ENCODE measurements at regions not wholly inside any gene's neighbourhood (a gene's known extent, or its start where the extent isn't known, plus 50 kb on each side); places are given as distances from the start of the nearest gene placed in this dataset.
"Not testable (repeated sequence)": the region's sequence is repeated elsewhere in the genome, so short reads cannot be mapped to it uniquely, and the experiment has no call there.

DNA sequence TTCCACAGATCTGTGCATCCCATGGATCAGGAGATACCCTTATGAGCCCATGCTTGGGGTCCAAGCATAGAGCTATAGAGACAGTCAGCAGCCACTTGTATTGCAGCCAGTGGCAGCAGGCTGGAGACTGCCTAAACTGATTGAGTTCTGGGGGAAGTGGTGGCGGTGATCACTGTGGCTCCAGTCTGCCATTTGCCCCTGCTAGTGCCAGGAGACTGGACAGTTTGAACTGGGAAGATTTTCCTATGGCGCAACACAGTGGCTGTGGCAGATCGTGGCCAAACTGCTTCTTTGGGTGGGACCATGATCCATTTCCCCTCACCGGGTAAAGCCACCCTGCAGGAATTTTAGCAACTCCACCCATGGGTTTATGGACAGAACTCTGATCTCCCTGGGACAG is 679.7 kb upstream of the SEMA3D start:
- DNase-seq, result no peak

DNA sequence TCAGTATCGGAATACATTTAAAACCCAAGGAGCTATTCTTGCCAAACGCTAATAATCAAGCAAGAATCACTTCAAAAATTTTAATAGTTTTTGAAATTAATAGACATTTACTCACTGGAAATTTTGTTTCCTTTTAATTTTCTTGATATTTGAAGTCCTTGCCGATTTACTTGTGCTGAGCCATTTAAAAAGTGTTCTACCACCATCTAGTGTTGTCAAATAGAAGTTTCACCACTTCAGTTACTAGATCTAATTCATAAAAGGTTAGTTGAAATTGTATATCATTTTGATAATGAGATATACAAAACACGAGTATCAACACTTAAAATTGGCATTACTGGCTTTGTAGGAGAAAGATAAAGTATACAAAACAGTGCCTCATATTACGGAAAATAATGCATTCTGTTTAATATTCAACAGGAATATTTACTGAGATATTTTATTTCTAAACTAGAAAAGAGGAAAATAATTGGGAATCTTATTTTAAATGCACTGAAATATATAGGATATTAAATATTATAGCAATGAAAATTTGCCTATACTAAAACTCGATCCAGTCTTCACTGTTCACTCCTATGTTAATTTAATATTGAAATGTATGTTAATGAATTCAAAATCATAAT is 664.8 kb upstream of the SEMA3D start:
- no peak for DNase-seq

DNA sequence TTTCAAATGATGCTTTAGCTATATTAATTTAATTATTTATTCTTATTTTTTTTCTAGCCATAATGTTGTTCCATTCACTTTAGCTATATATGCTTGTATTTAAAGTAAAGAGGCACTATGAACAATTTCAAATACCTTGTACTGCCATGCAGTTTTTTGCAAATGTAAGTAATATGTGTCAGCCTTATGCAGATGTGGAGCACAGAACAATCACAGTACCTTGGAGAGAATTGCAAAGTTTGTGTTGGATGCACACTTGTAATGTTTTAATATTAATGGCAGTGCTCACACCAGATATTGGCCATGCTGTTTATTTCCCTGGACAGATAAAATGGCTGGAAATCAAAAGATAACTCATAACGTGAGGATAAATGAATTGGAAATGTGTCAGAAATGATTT is 663.5 kb upstream of the SEMA3D start:
- no peak for DNase-seq

DNA sequence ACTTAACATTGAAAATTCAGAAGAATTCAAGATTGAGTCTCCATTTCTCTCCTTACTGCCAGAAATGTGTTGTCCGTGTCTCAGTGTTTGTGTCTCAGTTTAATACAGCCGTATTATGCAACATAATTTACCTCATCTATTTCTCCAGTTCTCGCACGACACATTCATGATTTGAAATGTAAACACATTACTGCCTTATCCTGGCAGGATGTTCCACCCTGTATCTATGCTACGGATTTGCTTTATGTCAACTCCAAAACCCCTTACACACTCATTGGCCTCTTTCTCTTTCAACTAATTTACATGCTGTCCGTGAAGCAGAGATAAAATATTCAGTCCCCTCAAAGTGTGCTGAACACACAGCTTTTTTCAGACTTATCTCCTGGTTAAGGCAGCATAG is 653.7 kb upstream of the SEMA3D start:
- DNase-seq, result no peak

DNA sequence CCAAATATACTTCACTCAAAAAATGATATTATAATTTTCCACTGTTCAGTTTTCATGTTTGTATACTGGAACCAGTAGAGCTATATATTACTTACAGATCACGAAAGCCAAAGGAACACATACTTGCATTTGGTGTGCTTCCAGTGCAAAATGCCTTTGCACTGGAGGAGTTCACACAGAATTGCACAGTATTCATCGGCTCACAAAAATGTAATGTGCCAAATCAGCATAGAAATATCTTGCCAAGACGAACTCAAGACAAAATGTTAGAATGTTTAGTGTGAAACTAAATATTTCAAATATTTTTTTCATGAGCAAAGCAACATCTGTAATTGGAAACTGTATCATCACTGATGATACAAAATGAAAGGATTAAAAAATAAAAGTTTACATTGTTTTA is 646.2 kb upstream of the SEMA3D start:
- DNase-seq, result no peak

DNA sequence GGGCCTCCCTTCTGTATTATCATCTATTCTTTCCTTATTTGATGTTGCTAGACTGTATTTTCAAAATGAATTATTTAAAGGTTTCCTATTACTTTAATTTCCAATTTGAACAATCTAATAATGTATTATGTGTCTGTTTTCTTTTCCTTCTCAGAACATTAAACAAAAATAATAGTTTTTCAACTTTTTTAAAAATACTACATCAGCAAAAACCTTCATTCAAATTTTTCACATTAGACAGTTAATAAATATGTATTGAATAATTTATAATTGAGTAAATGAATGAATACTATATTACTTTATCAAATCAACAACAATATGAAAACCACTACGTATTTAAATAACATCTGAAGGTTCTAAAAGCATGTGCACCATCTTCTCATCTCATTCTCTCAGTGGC is 644.1 kb upstream of the SEMA3D start:
- DNase-seq, result no peak

DNA sequence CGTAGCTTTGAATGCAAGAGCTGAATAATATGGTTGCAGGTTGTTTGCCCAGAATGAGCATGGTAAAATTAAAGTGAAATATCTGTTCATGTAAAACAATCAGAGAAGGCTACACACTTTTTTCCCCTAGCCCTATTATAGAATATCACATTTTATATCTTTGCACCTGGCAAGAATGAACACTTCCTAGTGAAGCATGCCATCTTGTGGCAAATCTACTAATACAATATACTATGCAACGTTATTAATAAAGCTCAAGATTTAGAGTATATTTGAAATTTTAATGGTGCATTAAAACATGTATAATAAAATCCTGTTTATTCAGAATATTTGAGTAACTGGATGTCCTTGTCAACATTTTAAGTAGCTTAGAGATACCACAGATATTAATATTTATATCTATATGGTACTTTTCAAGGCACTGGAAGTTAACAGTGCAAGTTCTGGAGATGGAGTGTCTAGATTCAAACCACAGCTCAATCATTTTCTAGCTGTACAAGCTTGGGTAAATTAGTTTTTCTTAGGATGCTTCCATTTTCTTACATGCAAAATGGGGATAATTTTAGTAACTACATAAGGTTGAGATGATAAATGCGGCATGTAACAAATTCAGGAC is 643.1 kb upstream of the SEMA3D start:
- DNase-seq, result no peak

DNA sequence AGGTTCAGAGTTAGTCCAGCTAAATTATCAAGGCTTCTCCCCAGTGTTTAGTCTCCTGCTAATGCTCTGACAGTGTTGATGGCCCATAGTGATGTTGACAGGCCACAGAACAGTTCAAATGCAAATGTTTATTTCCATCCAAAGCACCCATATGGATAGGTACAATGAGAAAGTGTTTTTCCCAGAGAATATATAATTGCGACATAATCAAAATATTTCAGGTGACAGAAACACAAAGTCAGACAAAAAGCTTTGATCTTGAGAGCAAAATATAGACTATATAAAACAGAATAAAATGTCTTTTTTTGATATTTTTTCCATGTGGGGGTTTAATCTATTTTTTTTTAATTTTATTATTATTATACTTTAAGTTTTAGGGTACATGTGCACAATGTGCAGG is 642.3 kb upstream of the SEMA3D start:
- DNase-seq, result no peak

DNA sequence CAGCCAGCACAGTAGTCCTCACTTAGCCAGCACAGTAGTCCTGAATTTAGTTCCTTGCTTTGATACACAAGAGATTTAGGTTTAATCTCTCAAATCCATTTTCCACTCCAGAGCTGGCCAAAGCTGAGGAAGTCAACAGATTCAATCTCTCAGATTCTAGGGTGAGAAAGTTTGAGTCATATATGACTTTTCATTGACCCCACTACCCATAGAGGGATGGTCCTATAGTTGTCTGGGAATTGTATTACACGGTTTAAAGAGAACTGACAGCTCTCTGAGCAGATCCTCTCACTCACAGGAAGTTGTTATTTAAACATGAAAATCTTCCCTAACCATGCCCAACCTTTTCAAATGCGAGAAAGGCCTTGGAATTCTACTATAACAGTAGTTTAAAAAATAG is 641.8 kb upstream of the SEMA3D start:
- DNase-seq, result no peak

DNA sequence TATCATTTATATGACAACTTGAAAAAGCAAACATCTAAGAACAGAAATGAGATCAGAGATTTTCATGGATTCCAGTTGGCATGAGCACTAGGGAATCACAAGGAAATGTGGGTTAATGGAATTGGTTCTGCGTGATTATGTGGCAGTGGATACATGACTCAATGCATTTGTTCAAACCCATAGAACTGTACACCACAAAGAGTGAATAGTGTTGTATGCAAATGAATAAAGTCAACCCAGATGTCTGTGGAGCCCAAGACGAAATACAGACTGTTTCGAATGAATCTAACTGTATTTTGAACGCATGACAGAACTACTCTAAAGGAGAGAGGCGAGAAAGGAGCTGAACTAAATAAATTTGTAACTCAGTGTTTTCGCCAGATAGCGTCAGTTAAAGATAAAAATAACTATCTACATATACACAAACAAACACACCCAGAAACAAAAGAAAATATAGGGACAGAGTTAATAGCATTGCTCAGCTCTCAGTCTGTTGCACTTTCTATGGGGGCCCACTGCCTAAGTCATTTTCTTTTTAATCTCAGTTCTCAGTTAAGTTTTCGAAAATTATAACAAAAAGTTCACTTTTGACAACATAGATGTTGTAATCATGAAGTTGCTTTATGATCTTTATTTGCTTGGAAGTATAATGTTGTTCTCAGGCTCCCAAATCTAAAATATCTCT is 636.7 kb upstream of the SEMA3D start:
- no peak for DNase-seq

DNA sequence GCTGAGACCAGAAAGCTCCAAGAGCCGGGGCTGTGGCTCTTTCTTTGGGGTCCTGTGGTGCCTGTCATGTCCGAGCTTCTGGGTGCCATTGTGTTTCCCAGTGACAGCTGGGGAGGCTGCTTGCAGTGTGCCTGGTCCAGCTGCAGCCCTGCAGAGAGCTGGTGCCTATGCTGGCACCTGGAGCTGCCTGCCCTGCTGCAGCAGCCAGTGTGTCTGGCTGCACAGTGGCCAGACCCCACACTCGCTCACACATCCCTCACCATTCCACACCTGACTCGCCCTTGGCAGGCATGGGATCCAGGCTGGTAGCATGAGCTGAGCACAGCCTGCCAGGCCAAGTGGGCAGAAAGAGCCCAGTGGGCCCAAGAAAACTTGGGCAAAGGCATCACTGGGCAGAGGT is 635.1 kb upstream of the SEMA3D start:
- no peak for DNase-seq

DNA sequence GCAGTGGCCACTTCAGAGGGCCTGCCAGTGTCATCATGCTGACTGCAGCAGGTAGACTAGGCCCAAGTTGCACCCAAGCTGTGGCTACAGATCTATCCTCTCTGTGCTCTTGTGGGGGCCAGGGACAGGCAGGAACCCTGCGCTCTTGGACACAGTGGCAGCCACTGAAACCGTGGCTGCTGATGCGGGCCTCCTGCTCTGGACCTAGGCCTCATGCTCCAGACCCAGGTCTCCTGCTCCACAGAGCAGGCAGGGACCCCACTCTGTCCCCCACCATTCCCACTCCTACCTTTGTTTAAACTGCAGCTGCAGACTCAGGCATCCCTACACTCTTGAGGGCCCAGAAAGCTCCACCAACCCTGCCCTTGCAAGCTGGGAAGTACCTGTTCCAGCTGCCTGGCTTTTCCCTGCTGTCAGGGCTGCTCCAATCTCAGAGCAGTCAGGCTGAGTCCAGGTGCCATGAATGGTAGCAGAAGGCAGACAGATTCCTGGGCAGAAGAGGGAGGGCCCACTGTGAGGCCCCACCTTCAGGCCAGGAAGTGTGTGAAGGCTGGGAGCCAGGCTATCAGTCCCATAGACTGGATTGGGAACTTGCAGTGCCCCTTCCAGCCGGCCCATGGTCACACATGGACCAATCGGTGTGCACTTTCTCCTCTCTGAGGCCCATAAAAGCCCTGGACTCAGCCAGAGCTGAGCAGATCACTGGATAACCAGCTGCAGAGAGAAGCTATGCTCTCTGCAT is 634.0 kb upstream of the SEMA3D start:
- no peak for DNase-seq

DNA sequence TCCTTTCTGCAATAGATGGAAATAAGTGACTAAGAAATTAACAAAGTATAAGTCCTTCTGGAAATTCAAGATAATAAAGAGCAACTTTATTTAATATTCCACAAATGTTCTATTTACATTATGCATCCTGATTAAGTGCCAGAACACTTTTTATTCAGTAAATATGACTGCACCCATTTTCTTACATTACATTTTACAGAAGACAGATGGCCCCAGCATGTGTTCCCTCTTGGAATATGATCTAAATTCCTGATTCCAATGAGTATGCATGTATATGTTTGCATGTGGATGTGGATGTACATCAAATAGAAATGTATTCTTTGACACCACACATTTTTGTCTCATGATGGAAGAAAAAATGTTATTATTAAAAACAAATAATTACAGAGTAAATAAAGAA is 628.7 kb upstream of the SEMA3D start:
- no peak for DNase-seq

DNA sequence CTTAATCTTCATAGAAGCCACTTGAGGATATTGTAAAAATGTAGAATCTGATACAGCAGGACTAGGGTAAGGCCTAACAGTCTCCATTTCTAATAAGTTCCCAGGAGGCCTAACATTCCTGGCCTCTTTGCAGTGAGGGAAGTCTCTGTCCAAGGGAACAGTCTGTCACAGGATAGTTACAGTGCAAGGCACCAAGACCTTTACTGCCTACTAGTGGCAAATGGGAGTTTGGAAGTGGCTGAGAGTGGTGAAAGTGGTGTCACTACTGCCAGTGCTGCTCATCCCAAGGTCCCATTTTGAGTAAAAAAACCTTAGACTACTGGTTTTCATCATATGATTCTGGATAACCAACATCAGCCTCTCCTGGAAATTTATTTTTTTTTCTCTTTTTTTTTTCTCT is 619.5 kb upstream of the SEMA3D start:
- no peak for DNase-seq

DNA sequence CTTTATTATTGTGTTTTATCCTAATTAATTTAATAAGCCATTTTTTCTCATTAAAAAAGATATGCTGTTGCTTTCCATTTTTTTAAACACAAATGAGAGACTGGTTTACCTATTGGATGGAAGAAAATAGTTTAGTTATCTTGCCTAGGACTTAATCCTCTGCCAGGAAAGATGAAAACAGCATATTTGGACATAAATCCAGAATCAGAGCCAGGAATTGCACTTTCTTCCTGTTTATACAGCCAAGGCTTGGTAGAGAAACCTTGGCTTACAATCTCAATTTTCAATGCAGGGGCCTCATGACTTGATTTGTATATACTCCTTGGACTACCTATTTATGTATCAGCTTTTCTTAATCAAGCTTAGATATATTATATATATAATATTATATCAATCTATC is 618.8 kb upstream of the SEMA3D start:
- DNase-seq, result no peak

DNA sequence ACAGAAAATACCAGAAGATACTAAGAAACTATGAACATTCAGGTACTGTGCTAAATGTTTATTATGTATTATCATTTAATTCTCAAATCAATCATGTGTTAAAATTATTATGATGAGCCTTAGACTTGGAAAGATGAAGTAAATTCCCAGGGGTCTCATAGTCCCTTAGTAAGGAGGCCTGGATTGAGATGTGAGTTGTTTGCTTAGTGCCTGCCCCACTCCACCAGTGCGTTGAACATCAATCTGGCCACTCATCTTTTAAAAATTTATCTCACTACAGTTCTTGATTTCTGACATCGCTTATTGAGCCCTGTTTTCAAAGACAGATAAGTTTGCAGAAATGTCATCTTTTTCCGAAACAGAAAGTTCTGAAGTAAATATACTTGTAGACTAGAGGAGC is 618.4 kb upstream of the SEMA3D start:
- DNase-seq, result no peak

DNA sequence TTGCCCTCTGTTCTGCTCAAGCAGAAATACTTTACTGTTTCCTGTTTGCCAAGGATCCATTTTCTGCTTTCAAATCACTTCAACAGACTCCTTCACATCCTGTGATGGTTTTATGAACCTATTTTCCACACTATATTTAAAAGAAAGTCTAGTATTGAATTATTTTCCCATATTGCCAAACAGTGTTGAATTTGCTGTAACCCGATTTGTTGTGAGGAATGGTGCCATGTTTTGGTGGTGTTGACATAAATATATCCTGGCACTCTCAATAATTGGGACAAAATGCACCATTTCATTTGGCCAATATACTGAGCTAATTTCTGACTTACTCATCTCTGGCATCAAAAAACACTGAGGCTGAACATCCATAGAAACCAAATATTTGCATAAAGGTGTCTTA is 615.4 kb upstream of the SEMA3D start:
- DNase-seq, result no peak

DNA sequence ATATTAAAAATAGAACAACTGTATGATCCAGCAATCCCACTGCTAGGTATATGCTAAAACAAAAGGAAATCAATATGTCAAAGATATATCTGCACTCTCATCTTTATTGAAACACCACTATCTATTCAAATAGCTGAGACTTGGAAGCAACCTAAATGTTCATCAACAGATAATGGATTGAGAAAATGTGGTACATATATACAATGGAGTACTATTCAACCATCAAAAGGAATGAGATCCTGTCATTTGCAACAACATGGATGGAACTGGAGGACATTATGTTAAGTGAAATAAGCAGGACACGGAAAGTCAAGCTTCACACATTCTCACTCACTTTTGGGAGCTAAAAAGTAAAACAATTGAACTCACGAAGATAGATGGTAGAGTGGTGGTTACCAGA is 610.1 kb upstream of the SEMA3D start:
- no peak for DNase-seq

DNA sequence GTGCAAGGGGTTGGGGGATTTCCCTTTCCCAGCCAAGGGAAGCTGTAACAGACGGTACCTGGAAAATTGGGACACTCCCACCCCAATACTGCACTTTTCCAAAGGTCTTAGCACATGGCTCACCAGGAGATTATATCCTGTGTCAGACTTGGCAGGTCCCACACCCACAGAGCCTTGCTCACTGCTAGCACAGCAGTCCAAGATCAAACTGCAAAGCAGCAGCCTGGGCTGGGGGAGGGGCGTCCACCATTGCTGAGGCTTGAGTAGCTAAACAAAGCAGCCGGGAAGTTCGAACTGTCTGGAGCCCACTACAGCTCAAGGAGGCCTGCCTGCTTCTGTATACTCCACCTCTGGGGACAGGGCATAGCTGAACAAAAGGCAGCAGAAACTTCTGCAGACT is 604.2 kb upstream of the SEMA3D start:
- DNase-seq, result not testable (repeated sequence)

DNA sequence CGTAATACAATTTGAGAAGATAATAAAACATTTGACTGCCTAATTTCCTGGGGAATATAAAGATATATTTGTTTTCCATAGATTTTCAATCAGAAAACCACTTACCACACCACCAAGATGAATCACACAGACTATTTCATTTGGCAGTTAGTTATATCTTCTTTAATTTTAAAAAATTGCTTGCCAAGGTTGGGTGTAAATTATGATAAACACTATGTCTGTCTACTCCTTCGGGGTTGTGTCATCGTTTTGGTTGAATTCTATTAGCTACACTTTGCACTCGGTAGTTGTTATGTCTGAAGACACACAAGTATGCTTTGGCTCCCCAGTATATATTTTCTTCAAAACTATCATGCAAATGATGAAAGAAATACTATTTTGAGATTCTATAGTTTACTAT is 594.8 kb upstream of the SEMA3D start:
- DNase-seq, result no peak

DNA sequence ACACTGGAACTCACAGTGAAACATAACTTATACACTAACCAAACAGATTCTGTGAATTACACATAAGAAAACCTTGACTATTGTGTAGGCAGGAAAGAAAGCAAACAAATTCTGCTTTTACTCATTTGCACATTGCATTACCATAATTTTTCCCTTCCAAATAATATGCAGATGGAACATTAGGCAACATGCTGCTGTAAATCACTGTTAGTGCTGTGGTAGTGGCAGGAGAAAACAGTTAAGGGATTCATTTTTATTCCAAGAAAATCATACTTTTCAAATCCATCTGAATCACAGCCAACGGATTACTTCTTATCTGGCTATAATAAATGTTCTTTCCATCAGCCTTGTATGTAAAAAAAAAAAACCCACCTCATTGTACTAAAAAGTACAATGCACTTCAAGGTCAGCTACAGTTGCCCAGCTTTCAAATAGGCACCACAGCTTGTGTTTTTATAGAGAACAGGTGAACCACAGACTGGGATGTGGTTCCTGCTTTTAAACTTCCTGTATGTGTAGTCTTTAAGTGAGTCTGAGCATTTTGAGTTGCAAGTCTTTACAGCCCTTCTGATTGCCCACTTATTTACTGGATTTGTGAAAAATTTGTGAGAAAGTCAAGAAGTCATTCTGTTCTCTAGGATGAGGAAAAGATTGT is 590.0 kb upstream of the SEMA3D start:
- DNase-seq, result no peak

DNA sequence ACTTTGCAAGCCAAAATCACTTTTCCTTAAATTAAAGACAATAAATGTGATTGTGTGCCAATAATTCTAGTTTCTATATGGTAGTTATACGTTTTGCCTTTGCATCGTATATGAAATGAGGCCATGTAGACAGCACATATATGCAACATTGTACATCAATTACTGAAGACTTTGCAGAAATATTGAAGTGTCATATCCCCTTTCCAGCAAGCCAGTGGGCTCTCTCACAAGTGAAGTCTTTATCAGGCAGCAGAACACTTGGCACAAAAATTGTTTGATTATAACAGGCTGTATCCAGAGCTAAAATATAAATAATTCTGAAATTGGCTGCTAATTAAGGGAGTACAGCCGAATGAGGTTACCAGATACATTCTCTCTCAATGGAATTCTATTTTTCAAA is 588.6 kb upstream of the SEMA3D start:
- no peak for DNase-seq

DNA sequence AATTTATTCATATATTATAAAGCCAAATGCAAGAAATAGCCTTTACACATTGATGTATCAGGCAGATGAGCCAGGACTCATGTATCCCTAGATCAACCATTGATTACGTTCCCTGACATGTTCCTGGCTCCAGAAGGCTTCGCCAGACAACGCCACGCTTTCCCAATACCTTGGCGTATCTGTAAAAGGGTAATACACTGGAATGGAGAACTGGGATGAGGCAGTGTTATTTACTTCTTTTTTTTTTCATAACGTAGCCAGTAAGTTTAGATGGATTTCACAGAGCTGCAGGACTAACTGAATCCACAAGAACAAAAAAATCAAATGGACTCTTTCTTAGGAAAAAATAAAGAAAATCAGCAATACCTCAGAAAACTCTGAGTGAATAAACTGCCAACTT is 588.1 kb upstream of the SEMA3D start:
- DNase-seq, result no peak
